Peyer's patch (tissue), 4 donors: ENCODE measurements at regions not wholly inside any gene's neighbourhood (a gene's known extent, or its start where the extent isn't known, plus 50 kb on each side); places are given as distances from the start of the nearest gene placed in this dataset.

Experiments
- DNase-seq, 3 donors: peaks; one replicate each; pipeline ENCODE4 v3.0.0-alpha.2; 2017 to 2019
- H3K27ac ChIP-seq, 4 donors: fragments of 200-600 bp; sonication (generic); one replicate each; pipeline ENCODE4 v1.5.1; 2016 to 2019
- H3K27me3 ChIP-seq, 2 donors: fragments of 200-600 bp; sonication (generic); one replicate each; pipeline ENCODE4 v1.5.1; 2019
- H3K36me3 ChIP-seq, 3 donors: fragments of 200-600 bp; sonication (generic); one replicate each; pipeline ENCODE4 v1.5.1; 2016 to 2019
- H3K4me1 ChIP-seq, 4 donors: fragments of 200-600 bp; sonication (generic); one replicate each; pipeline ENCODE4 v1.5.1; 2016 to 2019
- H3K4me3 ChIP-seq, 4 donors: fragments of 200-600 bp; sonication (generic); 1 replicate in 3 of 4; 2 replicates in 1 of 4; pipeline ENCODE4 v1.5.1; 2016 to 2019; ENCODE audit warnings: mild to moderate bottlenecking in 1 of 4
- H3K9me3 ChIP-seq, 4 donors: fragments of 200-600 bp; sonication (generic); one replicate each; pipeline ENCODE4 v1.5.1; 2016 to 2019; ENCODE audit warnings: mild to moderate bottlenecking in 1 of 4
- CTCF ChIP-seq, 6 experiments: fragments of 450-650 bp in 4 of 6; fragments of 200-600 bp in 2 of 6; sonication (generic) in 1 of 6; IDR thresholded peaks; one replicate each; pipeline ENCODE4 v1.5.1; 2017 to 2019; ENCODE audit warnings: antibody characterized with exemption in 6 of 6, mild to moderate bottlenecking in 3 of 6, moderate library complexity in 1 of 6
- POLR2A ChIP-seq, 2 donors: fragments of 450-650 bp; IDR thresholded peaks; one replicate each; pipeline ENCODE4 v1.5.1; 2017; ENCODE audit warnings: antibody characterized with exemption in 2 of 2, mild to moderate bottlenecking in 2 of 2, moderate library complexity in 2 of 2

- Histone ChIP-seq H3K27ac (no peak overlapping the region), H3K4me1 (peaks cover 0 to 11% (median 0%) of the 10 kb centered on the region in 4 donors), H3K4me3 (no peak overlapping the region), H3K36me3 (no peaks in the 10 kb centered on the region), H3K27me3 (no peaks in the 10 kb centered on the region), H3K9me3 (no peaks in the 10 kb centered on the region)
- no peak for DNase-seq
- TF ChIP-seq CTCF (IDR thresholded peaks at IDR 0.05) (no peak), POLR2A (IDR thresholded peaks at IDR 0.05) (no peak)
These were observed 139.2 kb downstream of the DUSP6 start for GRCh38 chr12:89213139-89213538.

GRCh38 chr12:89212339-89212771 lies 139.9 kb downstream of the DUSP6 start:
- no peak for DNase-seq

GRCh38 chr12:89211456-89211855 lies 140.8 kb downstream of the DUSP6 start:
- no peak overlapping the region for H3K27ac ChIP-seq
- no peaks in the 10 kb centered on the region for H3K36me3 ChIP-seq
- no peak for DNase-seq
- peaks cover 0 to 11% (median 0%) of the 10 kb centered on the region in 4 donors for H3K4me1 ChIP-seq
- TF ChIP-seq CTCF (IDR thresholded peaks at IDR 0.05), result no peak
- no peak for TF ChIP-seq POLR2A (IDR thresholded peaks at IDR 0.05)
- no peaks in the 10 kb centered on the region for H3K27me3 ChIP-seq
- no peaks in the 10 kb centered on the region for H3K9me3 ChIP-seq
- no peak overlapping the region for H3K4me3 ChIP-seq

More at GRCh38 chr12:89212339-89212771, 139.9 kb downstream of the DUSP6 start:
- H3K4me3 ChIP-seq, result no peak overlapping the region
- no peaks in the 10 kb centered on the region for H3K36me3 ChIP-seq
- H3K4me1 ChIP-seq, result peaks cover 0 to 11% (median 0%) of the 10 kb centered on the region in 4 donors
- H3K9me3 ChIP-seq, result no peaks in the 10 kb centered on the region
- H3K27ac ChIP-seq, result no peak overlapping the region
- no peaks in the 10 kb centered on the region for H3K27me3 ChIP-seq
- TF ChIP-seq POLR2A (IDR thresholded peaks at IDR 0.05), result no peak
- TF ChIP-seq CTCF (IDR thresholded peaks at IDR 0.05), result no peak

GRCh38 chr12:89210277-89210676 lies 142.0 kb downstream of the DUSP6 start:
- H3K4me3 ChIP-seq, result no peak overlapping the region
- TF ChIP-seq CTCF (IDR thresholded peaks at IDR 0.05), result no peak
- no peak for TF ChIP-seq POLR2A (IDR thresholded peaks at IDR 0.05)
- no peak overlapping the region for H3K27ac ChIP-seq
- no peaks in the 10 kb centered on the region for H3K27me3 ChIP-seq
- DNase-seq, result no peak
- H3K9me3 ChIP-seq, result no peaks in the 10 kb centered on the region
- no peaks in the 10 kb centered on the region for H3K36me3 ChIP-seq
- peaks cover 0 to 11% (median 0%) of the 10 kb centered on the region in 4 donors for H3K4me1 ChIP-seq

GRCh38 chr12:89208661-89209096 lies 143.6 kb downstream of the DUSP6 start:
- no peak for TF ChIP-seq POLR2A (IDR thresholded peaks at IDR 0.05)
- no peak for TF ChIP-seq CTCF (IDR thresholded peaks at IDR 0.05)
- DNase-seq, result no peak

GRCh38 chr12:89206390-89206789 lies 145.9 kb downstream of the DUSP6 start:
- Histone ChIP-seq H3K4me3 (no peak overlapping the region), H3K36me3 (no peaks in the 10 kb centered on the region), H3K9me3 (no peaks in the 10 kb centered on the region), H3K4me1 (no peaks in the 10 kb centered on the region), H3K27me3 (no peaks in the 10 kb centered on the region), H3K27ac (no peak overlapping the region)
- no peak for TF ChIP-seq POLR2A (IDR thresholded peaks at IDR 0.05)
- no peak for TF ChIP-seq CTCF (IDR thresholded peaks at IDR 0.05)
- DNase-seq, result no peak

More at GRCh38 chr12:89208661-89209096, 143.6 kb downstream of the DUSP6 start:
- Histone ChIP-seq H3K36me3 (no peaks in the 10 kb centered on the region), H3K27me3 (no peaks in the 10 kb centered on the region), H3K4me3 (no peak overlapping the region), H3K9me3 (no peaks in the 10 kb centered on the region), H3K4me1 (peaks cover 0 to 11% (median 0%) of the 10 kb centered on the region in 4 donors), H3K27ac (no peak overlapping the region)
